GM13976 (cell line): ENCODE measurements at regions not wholly inside any gene's neighbourhood (a gene's known extent, or its start where the extent isn't known, plus 50 kb on each side); places are given as distances from the start of the nearest gene placed in this dataset.

Experiments used
- DNase-seq: peaks from one replicate; pipeline ENCODE4 v3.0.0; 2012; ENCODE audit warnings: low spot score
- in situ Hi-C: fragments of 300-500 bp; cut with MboI; formaldehyde crosslinking; loops from one replicate; pipeline ENCODE4 v1.12.0; 2022; ENCODE audit warnings: low sequenced_read_pairs, mixed read lengths, inconsistent platforms; ENCODE audit not compliant: unreplicated experiment
- TF ChIP-seq, protein P1 (sequence below): IDR thresholded peaks from 2 replicates; pipeline ENCODE4 v1.5.1; 2012; ENCODE audit warnings: borderline replicate concordance, mild to moderate bottlenecking; ENCODE audit not compliant: insufficient read depth; ENCODE audit errors: extremely low read depth, missing control alignments, control extremely low read depth

DNA sequence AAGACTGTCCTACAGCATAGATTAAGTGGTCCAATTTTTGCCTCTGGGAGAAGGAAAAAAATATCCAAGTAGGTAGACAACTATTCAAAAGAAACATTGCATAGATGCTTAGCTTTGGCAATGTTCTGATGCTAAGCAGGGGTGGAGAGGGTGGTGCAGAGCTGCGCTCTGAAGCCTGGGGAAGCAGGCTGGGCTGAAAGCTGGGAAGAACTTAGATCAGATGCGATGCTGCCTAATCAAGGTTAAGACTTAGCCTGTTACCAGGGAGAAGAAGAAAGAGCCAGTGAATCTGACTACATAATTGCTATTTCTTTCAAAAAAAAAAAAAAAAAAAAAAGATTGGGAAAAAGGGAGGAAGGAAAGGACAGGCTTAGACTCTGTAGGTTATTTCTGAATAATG is 89.0 kb upstream of the SCOC start:
- TF ChIP-seq, protein P1, sequence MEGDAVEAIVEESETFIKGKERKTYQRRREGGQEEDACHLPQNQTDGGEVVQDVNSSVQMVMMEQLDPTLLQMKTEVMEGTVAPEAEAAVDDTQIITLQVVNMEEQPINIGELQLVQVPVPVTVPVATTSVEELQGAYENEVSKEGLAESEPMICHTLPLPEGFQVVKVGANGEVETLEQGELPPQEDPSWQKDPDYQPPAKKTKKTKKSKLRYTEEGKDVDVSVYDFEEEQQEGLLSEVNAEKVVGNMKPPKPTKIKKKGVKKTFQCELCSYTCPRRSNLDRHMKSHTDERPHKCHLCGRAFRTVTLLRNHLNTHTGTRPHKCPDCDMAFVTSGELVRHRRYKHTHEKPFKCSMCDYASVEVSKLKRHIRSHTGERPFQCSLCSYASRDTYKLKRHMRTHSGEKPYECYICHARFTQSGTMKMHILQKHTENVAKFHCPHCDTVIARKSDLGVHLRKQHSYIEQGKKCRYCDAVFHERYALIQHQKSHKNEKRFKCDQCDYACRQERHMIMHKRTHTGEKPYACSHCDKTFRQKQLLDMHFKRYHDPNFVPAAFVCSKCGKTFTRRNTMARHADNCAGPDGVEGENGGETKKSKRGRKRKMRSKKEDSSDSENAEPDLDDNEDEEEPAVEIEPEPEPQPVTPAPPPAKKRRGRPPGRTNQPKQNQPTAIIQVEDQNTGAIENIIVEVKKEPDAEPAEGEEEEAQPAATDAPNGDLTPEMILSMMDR = no peak
- in situ Hi-C loops = no loop called here
- DNase-seq = no peak

DNA sequence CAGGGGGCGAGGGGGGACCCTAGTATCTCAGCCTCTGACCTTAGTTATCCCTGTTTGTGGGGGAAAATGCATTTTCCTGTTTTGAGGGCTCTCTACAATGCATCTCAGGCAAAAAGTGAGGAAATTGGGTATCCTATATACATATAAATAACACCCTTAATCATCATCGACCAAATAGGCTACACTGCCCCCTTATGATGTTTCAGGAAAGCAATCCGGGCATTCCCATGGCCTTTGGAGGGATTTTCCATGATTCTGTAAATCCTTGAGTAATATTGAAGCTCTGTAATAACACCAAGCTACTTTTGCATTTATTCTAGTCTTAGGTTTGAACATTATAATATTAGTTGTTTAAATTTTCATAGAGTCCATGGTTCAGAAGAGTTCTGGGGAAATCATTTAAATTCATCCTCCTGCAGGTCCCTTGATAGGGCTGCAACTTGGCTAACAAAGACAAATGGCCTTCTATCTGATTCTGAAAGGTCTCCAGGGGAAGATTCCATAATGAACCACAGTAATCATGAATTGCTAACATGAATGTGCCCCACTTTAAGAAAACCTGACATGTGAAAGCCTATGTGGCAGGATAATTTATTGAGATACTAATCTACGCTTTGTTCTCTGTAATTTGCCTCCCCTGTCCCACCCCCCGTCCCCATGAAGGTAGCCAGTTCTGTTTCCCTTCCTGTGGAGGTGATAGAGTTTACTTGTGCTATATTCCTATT is 91.5 kb upstream of the SCOC start:
- no peak for DNase-seq
- in situ Hi-C loops = no loop called here

DNA sequence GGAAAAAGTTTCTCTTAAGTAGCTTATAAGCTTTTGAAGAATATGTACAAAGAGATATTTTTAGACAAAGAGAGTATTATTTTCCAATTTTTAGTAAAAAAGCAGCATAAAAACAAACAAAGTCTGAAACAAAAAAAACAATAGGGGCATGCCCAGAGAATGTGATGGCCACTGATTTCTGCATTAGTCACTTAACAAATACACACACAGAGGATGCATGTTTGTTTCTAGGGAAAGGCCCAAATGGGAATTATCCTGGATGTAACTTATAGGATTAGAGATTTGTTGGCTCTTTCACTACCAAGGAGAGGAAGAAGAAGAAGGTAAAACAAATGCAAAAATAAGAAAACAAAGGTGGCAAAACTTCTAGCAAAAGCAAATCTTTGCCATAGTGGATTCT is 95.9 kb upstream of the SCOC start:
- TF ChIP-seq, protein P1 = no peak
- in situ Hi-C loops = no loop called here
- DNase-seq = no peak

More for the DNA sequence above, 91.5 kb upstream of the SCOC start:
- TF ChIP-seq, protein P1 = no peak

DNA sequence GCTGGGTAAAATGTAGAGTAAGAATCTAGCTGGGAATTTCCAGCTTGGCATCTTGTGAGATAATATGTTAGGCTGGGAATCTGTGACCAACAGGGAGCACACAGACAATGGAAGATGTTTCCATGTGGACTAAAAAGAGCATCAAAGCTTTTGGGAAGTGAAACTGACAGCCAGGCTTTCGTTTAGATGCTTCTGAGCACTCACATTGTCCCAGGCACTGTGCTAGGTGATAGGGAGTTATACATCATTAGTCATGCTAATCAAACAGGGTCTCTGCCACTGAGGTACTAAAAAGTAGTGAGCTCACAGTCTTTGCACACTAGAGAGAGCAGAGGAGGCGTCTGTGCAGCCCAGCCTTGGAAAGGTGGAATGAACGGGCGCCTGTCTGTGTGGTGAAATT is 101.9 kb upstream of the SCOC start:
- DNase-seq = no peak
- TF ChIP-seq, protein P1 = no peak
- in situ Hi-C loops = loop anchor here (25.0 kb wide), 1 partner anchor 259 kb away; no protein-coding TSS in a partner anchor

DNA sequence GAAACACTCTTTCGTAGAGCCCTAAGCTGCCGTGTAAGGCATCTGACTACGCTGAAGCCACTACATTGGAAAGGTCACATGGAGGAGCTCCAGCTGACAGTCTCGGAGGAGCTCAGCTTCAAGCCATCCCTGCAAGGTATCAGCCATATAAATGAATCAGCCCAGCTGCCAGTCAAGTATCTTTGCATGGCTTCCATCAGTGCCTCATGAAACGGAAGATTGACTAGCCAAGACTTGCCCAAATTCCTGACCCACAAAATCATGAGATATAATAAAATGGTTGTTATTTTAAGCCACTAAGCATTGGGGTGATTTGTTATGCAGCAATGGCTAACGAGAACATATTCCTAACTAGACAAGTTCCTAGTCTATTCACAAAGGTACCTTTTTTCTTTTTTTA is 104.1 kb upstream of the SCOC start:
- no peak for DNase-seq
- in situ Hi-C loops = loop anchor here (25.0 kb wide), 1 partner anchor 257 kb away; no protein-coding TSS in a partner anchor
- TF ChIP-seq, protein P1 = no peak

DNA sequence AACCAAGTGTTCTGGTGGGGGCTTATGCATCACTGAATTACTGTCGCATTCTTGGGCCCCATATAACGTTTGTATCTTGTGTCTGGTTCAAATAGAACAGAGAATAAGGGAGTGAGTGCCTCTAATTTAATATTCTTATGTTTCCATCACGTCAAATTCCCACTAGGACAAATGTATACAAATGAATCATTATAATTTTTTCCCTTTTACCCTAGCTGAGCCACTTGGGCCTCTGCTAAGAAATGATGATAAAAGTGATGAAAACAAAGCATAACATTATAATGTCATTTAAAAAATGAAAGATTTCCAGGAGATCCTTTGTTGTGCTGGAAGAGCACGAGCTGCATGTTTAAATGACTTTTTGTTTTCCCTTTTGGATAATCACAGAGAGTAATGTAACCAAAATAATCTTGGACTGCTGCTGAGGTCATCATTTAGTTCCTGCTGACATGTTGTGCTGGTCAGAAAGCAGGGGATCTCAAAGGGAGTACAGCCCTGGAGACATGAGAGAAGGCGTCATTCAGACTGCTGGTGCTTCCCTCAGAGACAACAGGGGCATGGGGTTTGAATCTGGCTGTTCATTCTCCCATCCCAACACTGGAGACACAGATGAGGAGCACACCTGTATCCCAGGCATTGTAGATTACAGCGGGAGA is 105.1 kb upstream of the SCOC start:
- in situ Hi-C loops = loop anchor here (25.0 kb wide), 1 partner anchor 256 kb away; no protein-coding TSS in a partner anchor
- TF ChIP-seq, protein P1 = no peak
- no peak for DNase-seq
